A549 (cell line): ENCODE measurements at regions not wholly inside any gene's neighbourhood (a gene's known extent, or its start where the extent isn't known, plus 50 kb on each side); places are given as distances from the start of the nearest gene placed in this dataset.

Experiments used
- CHD2 ChIP-seq: fragments of 150-350 bp; IDR thresholded peaks from 2 replicates; pipeline ENCODE4 v1.6.1; 2014; ENCODE audit warnings: low read length; ENCODE audit not compliant: partially characterized antibody
- EP300 ChIP-seq, 2 experiments: fragments of >200 bp; sonication (Bioruptor Twin); formaldehyde crosslinking; IDR thresholded peaks; 2 replicates in 1 of 2; 3 replicates in 1 of 2; pipeline ENCODE4 v1.6.1; 2016 to 2017
- GATA3 ChIP-seq: IDR thresholded peaks from 2 replicates; pipeline ENCODE4 v1.6.1; 2012; ENCODE audit warnings: borderline replicate concordance
- MAZ ChIP-seq: fragments of 150-350 bp; IDR thresholded peaks from 2 replicates; pipeline ENCODE4 v1.6.1; 2014; ENCODE audit warnings: antibody characterized with exemption, low read depth, low read length, borderline replicate concordance
- POLR2A ChIP-seq: IDR thresholded peaks from 2 replicates; pipeline ENCODE4 v1.6.1; 2012; ENCODE audit warnings: mild to moderate bottlenecking, low read length
- RAD21 ChIP-seq, 2 experiments: fragments of >200 bp in 1 of 2; sonication (Bioruptor Twin) in 1 of 2; formaldehyde crosslinking in 1 of 2; IDR thresholded peaks in 1 of 2; conservative IDR thresholded peaks in 1 of 2; 2 replicates in 1 of 2; 3 replicates in 1 of 2; pipeline ENCODE4 v1.6.1; 2012 to 2018; ENCODE audit warnings: inconsistent platforms in 1 of 2
- RFX5 ChIP-seq: fragments of 450-650 bp; IDR thresholded peaks from 2 replicates; pipeline ENCODE4 v1.7.1; 2014; ENCODE audit warnings: antibody characterized with exemption, mild to moderate bottlenecking, moderate library complexity
- SREBF2 ChIP-seq: fragments of 450-650 bp; IDR thresholded peaks from 2 replicates; pipeline ENCODE4 v1.6.1; 2014; ENCODE audit warnings: mild to moderate bottlenecking, moderate library complexity
- TP53 ChIP-seq: fragments of 250-450 bp; sonication (Bioruptor Pico); IDR thresholded peaks from 2 replicates; pipeline ENCODE4 v1.5.0; 2021; ENCODE audit warnings: mild to moderate bottlenecking, moderate library complexity
- TF ChIP-seq, protein P1 (sequence below): fragments of >200 bp; sonication (Bioruptor Twin); formaldehyde crosslinking; IDR thresholded peaks from 3 replicates; pipeline ENCODE4 v1.5.1; 2016
- TF ChIP-seq, protein P2 (sequence below): IDR thresholded peaks from 2 replicates; pipeline ENCODE4 v1.6.1; 2012
- TF ChIP-seq, protein P3 (sequence below): IDR thresholded peaks from 2 replicates; pipeline ENCODE4 v1.6.1; 2012
- TF ChIP-seq, protein P4 (sequence below): fragments of 450-650 bp; IDR thresholded peaks from 2 replicates; pipeline ENCODE4 v1.6.1; 2014; ENCODE audit warnings: antibody characterized with exemption

DNA sequence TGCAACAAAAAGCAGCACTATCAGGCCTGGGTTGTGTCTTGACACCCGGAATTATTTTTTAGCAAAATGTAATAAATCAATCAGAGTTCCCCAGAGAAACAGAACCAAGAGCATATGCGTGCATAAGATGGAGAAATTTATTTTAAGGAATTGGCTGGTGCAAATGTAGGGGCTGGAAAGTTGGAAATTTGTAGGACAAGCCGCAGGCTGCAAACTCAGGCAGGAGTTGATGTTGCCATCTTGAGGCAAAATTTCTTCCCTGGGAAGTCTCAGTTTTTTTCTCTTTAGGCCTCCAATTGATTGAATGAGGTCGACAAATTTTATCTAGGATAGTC is 158.9 kb upstream of the FAM20A start:
- TF ChIP-seq EP300 (IDR thresholded peaks at IDR 0.05) (0 out of 5 replicates have a peak, but pooled peaks of 1 of the 2 experiments have one; percentile 10), POLR2A (no peak), RAD21 (conservative IDR thresholded peaks at IDR 0.05 in 1 of 2, IDR thresholded peaks at IDR 0.05 in 1 of 2) (no peak; a peak in 1 of 5 replicates), CHD2 (no peak), RFX5 (no peak), SREBF2 (no peak), GATA3 (no peak), MAZ (no peak), TP53 (no peak)
- TF ChIP-seq, protein P1, sequence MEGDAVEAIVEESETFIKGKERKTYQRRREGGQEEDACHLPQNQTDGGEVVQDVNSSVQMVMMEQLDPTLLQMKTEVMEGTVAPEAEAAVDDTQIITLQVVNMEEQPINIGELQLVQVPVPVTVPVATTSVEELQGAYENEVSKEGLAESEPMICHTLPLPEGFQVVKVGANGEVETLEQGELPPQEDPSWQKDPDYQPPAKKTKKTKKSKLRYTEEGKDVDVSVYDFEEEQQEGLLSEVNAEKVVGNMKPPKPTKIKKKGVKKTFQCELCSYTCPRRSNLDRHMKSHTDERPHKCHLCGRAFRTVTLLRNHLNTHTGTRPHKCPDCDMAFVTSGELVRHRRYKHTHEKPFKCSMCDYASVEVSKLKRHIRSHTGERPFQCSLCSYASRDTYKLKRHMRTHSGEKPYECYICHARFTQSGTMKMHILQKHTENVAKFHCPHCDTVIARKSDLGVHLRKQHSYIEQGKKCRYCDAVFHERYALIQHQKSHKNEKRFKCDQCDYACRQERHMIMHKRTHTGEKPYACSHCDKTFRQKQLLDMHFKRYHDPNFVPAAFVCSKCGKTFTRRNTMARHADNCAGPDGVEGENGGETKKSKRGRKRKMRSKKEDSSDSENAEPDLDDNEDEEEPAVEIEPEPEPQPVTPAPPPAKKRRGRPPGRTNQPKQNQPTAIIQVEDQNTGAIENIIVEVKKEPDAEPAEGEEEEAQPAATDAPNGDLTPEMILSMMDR: peak; percentile 16; the same call in 2 of the 3 replicates
- TF ChIP-seq, protein P2, sequence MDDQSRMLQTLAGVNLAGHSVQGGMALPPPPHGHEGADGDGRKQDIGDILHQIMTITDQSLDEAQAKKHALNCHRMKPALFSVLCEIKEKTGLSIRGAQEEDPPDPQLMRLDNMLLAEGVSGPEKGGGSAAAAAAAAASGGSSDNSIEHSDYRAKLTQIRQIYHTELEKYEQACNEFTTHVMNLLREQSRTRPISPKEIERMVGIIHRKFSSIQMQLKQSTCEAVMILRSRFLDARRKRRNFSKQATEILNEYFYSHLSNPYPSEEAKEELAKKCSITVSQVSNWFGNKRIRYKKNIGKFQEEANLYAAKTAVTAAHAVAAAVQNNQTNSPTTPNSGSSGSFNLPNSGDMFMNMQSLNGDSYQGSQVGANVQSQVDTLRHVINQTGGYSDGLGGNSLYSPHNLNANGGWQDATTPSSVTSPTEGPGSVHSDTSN: no peak
- TF ChIP-seq, protein P3, sequence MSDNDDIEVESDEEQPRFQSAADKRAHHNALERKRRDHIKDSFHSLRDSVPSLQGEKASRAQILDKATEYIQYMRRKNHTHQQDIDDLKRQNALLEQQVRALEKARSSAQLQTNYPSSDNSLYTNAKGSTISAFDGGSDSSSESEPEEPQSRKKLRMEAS: no peak
- TF ChIP-seq, protein P4, sequence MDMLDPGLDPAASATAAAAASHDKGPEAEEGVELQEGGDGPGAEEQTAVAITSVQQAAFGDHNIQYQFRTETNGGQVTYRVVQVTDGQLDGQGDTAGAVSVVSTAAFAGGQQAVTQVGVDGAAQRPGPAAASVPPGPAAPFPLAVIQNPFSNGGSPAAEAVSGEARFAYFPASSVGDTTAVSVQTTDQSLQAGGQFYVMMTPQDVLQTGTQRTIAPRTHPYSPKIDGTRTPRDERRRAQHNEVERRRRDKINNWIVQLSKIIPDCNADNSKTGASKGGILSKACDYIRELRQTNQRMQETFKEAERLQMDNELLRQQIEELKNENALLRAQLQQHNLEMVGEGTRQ: no peak
